CD4-positive, alpha-beta memory T cell (primary cell): ENCODE measurements at regions not wholly inside any gene's neighbourhood (a gene's known extent, or its start where the extent isn't known, plus 50 kb on each side); places are given as distances from the start of the nearest gene placed in this dataset.

Experiments used
- CTCF ChIA-PET: fragments of 350-600 bp; sonication (Branson Sonifier 250); formaldehyde crosslinking; loops from one replicate; lab custom pipeline; 2021; ENCODE audit warnings: inconsistent platforms; ENCODE audit not compliant: partially characterized antibody; lab: Charles Lee
- POLR2A ChIA-PET: fragments of 350-600 bp; sonication (Branson Sonifier 250); formaldehyde crosslinking; loops from one replicate; lab custom pipeline; 2021; ENCODE audit not compliant: partially characterized antibody; lab: Charles Lee
- DNase-seq, 5 donors: peaks; one replicate each; pipeline versions ENCODE4 v3.0.0 to v3.0.0-alpha.2; 2020 to 2022; ENCODE audit warnings: mixed read lengths in 1 of 5
- H3K27ac ChIP-seq: one replicate; pipeline ENCODE4 v1.7.0; 2013; ENCODE audit warnings: low read depth, low read length
- H3K27me3 ChIP-seq: 2 replicates; pipeline ENCODE4 v1.7.0; 2013; ENCODE audit warnings: mild to moderate bottlenecking, low read length, moderate library complexity; ENCODE audit not compliant: insufficient read depth
- H3K36me3 ChIP-seq: 2 replicates; pipeline ENCODE4 v1.7.0; 2013; ENCODE audit warnings: mild to moderate bottlenecking, low read length, moderate library complexity; ENCODE audit not compliant: insufficient read depth
- H3K4me1 ChIP-seq: 2 replicates; pipeline ENCODE4 v1.7.0; 2013; ENCODE audit warnings: mild to moderate bottlenecking, low read length, moderate library complexity; ENCODE audit not compliant: insufficient read depth
- H3K4me3 ChIP-seq, 2 donors: one replicate each; pipeline ENCODE4 v1.7.0; 2013; ENCODE audit warnings: low read length in 2 of 2, mild to moderate bottlenecking in 1 of 2
- H3K9me3 ChIP-seq, 2 donors: one replicate each; pipeline ENCODE4 v1.7.0; 2013; ENCODE audit warnings: low read length in 2 of 2, control low read depth in 1 of 2; ENCODE audit not compliant: control insufficient read depth in 1 of 2
- H3K27ac Mint-ChIP-seq, 7 donors: one replicate each; pipeline ENCODE4 v1.8.0; 2020 to 2021; ENCODE audit warnings: mixed read lengths in 7 of 7, mild to moderate bottlenecking in 6 of 7, inconsistent platforms in 3 of 7, moderate library complexity in 3 of 7
- H3K27me3 Mint-ChIP-seq, 2 donors: one replicate each; pipeline ENCODE4 v1.8.0; 2020 to 2021; ENCODE audit warnings: mixed read lengths in 2 of 2
- H3K36me3 Mint-ChIP-seq, 2 donors: one replicate each; pipeline ENCODE4 v1.8.0; 2020 to 2021; ENCODE audit warnings: mixed read lengths in 2 of 2, inconsistent platforms in 1 of 2, mild to moderate bottlenecking in 1 of 2
- H3K4me1 Mint-ChIP-seq, 4 donors: one replicate each; pipeline ENCODE4 v1.8.0; 2020 to 2021; ENCODE audit warnings: mixed read lengths in 4 of 4, mild to moderate bottlenecking in 1 of 4
- H3K4me3 Mint-ChIP-seq, 8 donors: one replicate each; pipeline ENCODE4 v1.8.0; 2020 to 2021; ENCODE audit warnings: mixed read lengths in 8 of 8, mild to moderate bottlenecking in 7 of 8, moderate library complexity in 6 of 8, inconsistent platforms in 3 of 8
- H3K9me3 Mint-ChIP-seq, 8 donors: one replicate each; pipeline ENCODE4 v1.8.0; 2020 to 2021; ENCODE audit warnings: mixed read lengths in 8 of 8, mild to moderate bottlenecking in 5 of 8, inconsistent platforms in 3 of 8, moderate library complexity in 1 of 8
- intact Hi-C: fragments of 100-400 bp; cut with micrococcal nuclease; formaldehyde crosslinking; loops from one replicate; pipeline ENCODE4 v1.15.1; 2023

GRCh38 chr12:23193552-23193951, 568.6 kb downstream of the ETNK1 start:
- no peak overlapping the region for H3K27ac Mint-ChIP-seq
- H3K27me3 Mint-ChIP-seq = peaks cover 0 to 2% of the 10 kb centered on the region in 2 donors
- no peaks in the 10 kb centered on the region for H3K4me1 Mint-ChIP-seq
- DNase-seq = no peak
- H3K4me1 ChIP-seq = no peaks in the 10 kb centered on the region
- H3K27ac ChIP-seq = no peak overlapping the region
- ChIA-PET CTCF (interaction anchor here (3.7 kb wide), 1 partner anchor 12 kb away, joined by 30 read pairs; no protein-coding TSS in a partner anchor), POLR2A (no interaction called here)
- peaks cover 0 to 2% (median 0%) of the 10 kb centered on the region in 8 donors for H3K9me3 Mint-ChIP-seq
- no peak overlapping the region for H3K4me3 ChIP-seq
- no peaks in the 10 kb centered on the region for H3K36me3 Mint-ChIP-seq
- no peak overlapping the region for H3K4me3 Mint-ChIP-seq
- no peaks in the 10 kb centered on the region for H3K36me3 ChIP-seq
- no peaks in the 10 kb centered on the region for H3K27me3 ChIP-seq
- H3K9me3 ChIP-seq = no peaks in the 10 kb centered on the region
- intact Hi-C loops = no loop called here

GRCh38 chr12:23197266-23197665, 572.3 kb downstream of the ETNK1 start:
- H3K27ac Mint-ChIP-seq = no peak overlapping the region
- Histone ChIP-seq H3K4me3 (no peak overlapping the region), H3K36me3 (no peaks in the 10 kb centered on the region), H3K27me3 (no peaks in the 10 kb centered on the region), H3K4me1 (no peaks in the 10 kb centered on the region), H3K27ac (no peak overlapping the region), H3K9me3 (no peaks in the 10 kb centered on the region)
- ChIA-PET CTCF (interaction anchor here (1.1 to 2.2 kb wide), 2 partner anchors 9 to 12 kb away, joined by 3 to 11 read pairs; no protein-coding TSS in a partner anchor), POLR2A (no interaction called here)
- no peaks in the 10 kb centered on the region for H3K36me3 Mint-ChIP-seq
- peaks cover 0 to 2% (median 0%) of the 10 kb centered on the region in 8 donors for H3K9me3 Mint-ChIP-seq
- no peak overlapping the region for H3K4me3 Mint-ChIP-seq
- intact Hi-C loops = no loop called here
- DNase-seq = no peak
- peaks cover 0 to 2% of the 10 kb centered on the region in 2 donors for H3K27me3 Mint-ChIP-seq
- H3K4me1 Mint-ChIP-seq = no peaks in the 10 kb centered on the region

GRCh38 chr12:23202728-23203127, 577.8 kb downstream of the ETNK1 start:
- peaks cover 0 to 2% of the 10 kb centered on the region in 2 donors for H3K27me3 Mint-ChIP-seq
- intact Hi-C loops = no loop called here
- no peaks in the 10 kb centered on the region for H3K9me3 ChIP-seq
- peaks cover 0 to 3% (median 0%) of the 10 kb centered on the region in 4 donors for H3K4me1 Mint-ChIP-seq
- ChIA-PET POLR2A (no interaction called here), CTCF (interaction anchor here (1.9 to 2.9 kb wide), 2 partner anchors 1632 to 1635 kb away, joined by 5 to 14 read pairs; no protein-coding TSS in a partner anchor)
- H3K4me3 ChIP-seq = no peak overlapping the region
- no peaks in the 10 kb centered on the region for H3K36me3 ChIP-seq
- H3K4me3 Mint-ChIP-seq = no peak overlapping the region
- no peaks in the 10 kb centered on the region for H3K4me1 ChIP-seq
- no peak overlapping the region for H3K27ac ChIP-seq
- no peaks in the 10 kb centered on the region for H3K36me3 Mint-ChIP-seq
- H3K27me3 ChIP-seq = no peaks in the 10 kb centered on the region
- DNase-seq = no peak
- H3K9me3 Mint-ChIP-seq = no peaks in the 10 kb centered on the region
- no peak overlapping the region for H3K27ac Mint-ChIP-seq

- H3K4me3 Mint-ChIP-seq = no peak overlapping the region
- no peaks in the 10 kb centered on the region for H3K9me3 Mint-ChIP-seq
- DNase-seq = peak in 4 of 5 donors; percentile 33 to 44 (median 35)
- Histone ChIP-seq H3K4me1 (no peaks in the 10 kb centered on the region), H3K9me3 (no peaks in the 10 kb centered on the region), H3K36me3 (no peaks in the 10 kb centered on the region), H3K27me3 (no peaks in the 10 kb centered on the region), H3K27ac (no peak overlapping the region), H3K4me3 (no peak overlapping the region)
- no peaks in the 10 kb centered on the region for H3K36me3 Mint-ChIP-seq
- H3K27ac Mint-ChIP-seq = no peak overlapping the region
- intact Hi-C loops = loop anchor here (2.0 kb wide), 1 partner anchor 1574 kb away; no protein-coding TSS in a partner anchor
- H3K27me3 Mint-ChIP-seq = peaks cover 0 to 2% of the 10 kb centered on the region in 2 donors
- peaks cover 0 to 3% (median 0%) of the 10 kb centered on the region in 4 donors for H3K4me1 Mint-ChIP-seq
- ChIA-PET CTCF (interaction anchor here (0.8 to 5.1 kb wide), 15 partner anchors 8 to 1640 kb away, joined by 3 to 31 read pairs (median 4); no protein-coding TSS in a partner anchor), POLR2A (no interaction called here)
These were observed 580.2 kb downstream of the ETNK1 start for GRCh38 chr12:23204933-23205778.

- H3K27ac Mint-ChIP-seq = no peak overlapping the region
- peaks cover 0 to 3% (median 0%) of the 10 kb centered on the region in 4 donors for H3K4me1 Mint-ChIP-seq
- no peak overlapping the region for H3K4me3 Mint-ChIP-seq
- H3K36me3 ChIP-seq = no peaks in the 10 kb centered on the region
- intact Hi-C loops = no loop called here
- H3K4me3 ChIP-seq = no peak overlapping the region
- H3K4me1 ChIP-seq = no peaks in the 10 kb centered on the region
- H3K27me3 Mint-ChIP-seq = peaks cover 0 to 2% of the 10 kb centered on the region in 2 donors
- H3K9me3 Mint-ChIP-seq = peaks cover 0 to 5% (median under 1%) of the 10 kb centered on the region in 8 donors
- H3K9me3 ChIP-seq = no peaks in the 10 kb centered on the region
- no peaks in the 10 kb centered on the region for H3K36me3 Mint-ChIP-seq
- DNase-seq = no peak
- H3K27me3 ChIP-seq = no peaks in the 10 kb centered on the region
- POLR2A ChIA-PET = no interaction called here
- CTCF ChIA-PET = no interaction called here
- no peak overlapping the region for H3K27ac ChIP-seq
These were observed 584.8 kb downstream of the ETNK1 start for GRCh38 chr12:23209793-23210192.

- DNase-seq = no peak
- no peaks in the 10 kb centered on the region for H3K9me3 ChIP-seq
- H3K36me3 Mint-ChIP-seq = no peaks in the 10 kb centered on the region
- H3K27me3 Mint-ChIP-seq = peaks cover 0 to 2% of the 10 kb centered on the region in 2 donors
- ChIA-PET CTCF (interaction anchor here (1.0 kb wide), 1 partner anchor 1628 kb away, joined by 3 read pairs; no protein-coding TSS in a partner anchor), POLR2A (no interaction called here)
- no peak overlapping the region for H3K27ac Mint-ChIP-seq
- no peaks in the 10 kb centered on the region for H3K27me3 ChIP-seq
- H3K4me3 Mint-ChIP-seq = no peak overlapping the region
- no peaks in the 10 kb centered on the region for H3K4me1 ChIP-seq
- H3K9me3 Mint-ChIP-seq = peaks cover 0 to 13% (median 8%) of the 10 kb centered on the region in 8 donors
- H3K4me3 ChIP-seq = no peak overlapping the region
- H3K27ac ChIP-seq = no peak overlapping the region
- no peaks in the 10 kb centered on the region for H3K36me3 ChIP-seq
- intact Hi-C loops = no loop called here
- peaks cover 0 to 3% (median 0%) of the 10 kb centered on the region in 4 donors for H3K4me1 Mint-ChIP-seq
These were observed 585.6 kb downstream of the ETNK1 start for GRCh38 chr12:23210573-23210972.
